Activated CD8-positive, alpha-beta T cell treated with anti-CD3 and anti-CD28 coated beads for 36 hours (primary cell): ENCODE measurements at regions not wholly inside any gene's neighbourhood (a gene's known extent, or its start where the extent isn't known, plus 50 kb on each side); places are given as distances from the start of the nearest gene placed in this dataset.
"Not testable (repeated sequence)": the region's sequence is repeated elsewhere in the genome, so short reads cannot be mapped to it uniquely, and the experiment has no call there.

ENCODE experiments used
- ATAC-seq: fragments of 200-7000 bp; cut with Tn5 transposase; one replicate; pipeline ENCODE4 v1.10.0; 2021; ENCODE audit warnings: mild to moderate bottlenecking, moderate library complexity
- CTCF ChIA-PET: fragments of 350-600 bp; sonication (Branson Sonifier 250); formaldehyde crosslinking; loops from one replicate; lab custom pipeline; 2021; ENCODE audit warnings: antibody characterized with exemption; lab: Charles Lee
- POLR2A ChIA-PET: fragments of 350-600 bp; sonication (Branson Sonifier 250); formaldehyde crosslinking; loops from one replicate; lab custom pipeline; 2021; ENCODE audit warnings: antibody characterized with exemption; lab: Charles Lee
- DNase-seq: peaks from one replicate; pipeline ENCODE4 v3.0.0-alpha.2; 2020
- H3K27ac Mint-ChIP-seq: one replicate; pipeline ENCODE4 v1.8.0; 2021; ENCODE audit warnings: mild to moderate bottlenecking, mixed read lengths
- H3K27me3 Mint-ChIP-seq: one replicate; pipeline ENCODE4 v1.8.0; 2021; ENCODE audit warnings: mixed read lengths
- H3K36me3 Mint-ChIP-seq: one replicate; pipeline ENCODE4 v1.8.0; 2021; ENCODE audit warnings: low read depth, mixed read lengths
- H3K4me1 Mint-ChIP-seq: one replicate; pipeline ENCODE4 v1.8.0; 2021; ENCODE audit warnings: low read depth, mixed read lengths
- H3K4me3 Mint-ChIP-seq: one replicate; pipeline ENCODE4 v1.8.0; 2021; ENCODE audit warnings: mild to moderate bottlenecking, moderate library complexity, mixed read lengths
- H3K9me3 Mint-ChIP-seq: one replicate; pipeline ENCODE4 v1.8.0; 2021; ENCODE audit warnings: mixed read lengths
- CTCF ChIP-seq: fragments of 200-600 bp; IDR thresholded peaks from one replicate; pipeline ENCODE4 v1.8.0; 2022; ENCODE audit warnings: antibody characterized with exemption, mild to moderate bottlenecking
- intact Hi-C: fragments of 100-400 bp; cut with micrococcal nuclease; formaldehyde crosslinking; loops from one replicate; pipeline ENCODE4 v1.10.0; 2022

- H3K9me3 Mint-ChIP-seq, H3K27me3 Mint-ChIP-seq, CTCF ChIA-PET, intact Hi-C loops, POLR2A ChIA-PET, H3K36me3 Mint-ChIP-seq: not testable (repeated sequence)
- ATAC-seq (peak; percentile 97), DNase-seq (peak; percentile 84)
- Mint-ChIP-seq H3K4me1 (peaks cover 22% of the 10 kb centered on the region), H3K4me3 (peak overlapping the region; percentile 86), H3K27ac (peak overlapping the region; percentile 85)
- TF ChIP-seq CTCF: peak; percentile 47
Observed at GRCh38 chr20:28602403-28603217, 2654.9 kb upstream of the DEFB115 start.

GRCh38 chr20:28603218-28603577, 2654.3 kb upstream of the DEFB115 start:
- H3K36me3 Mint-ChIP-seq, H3K9me3 Mint-ChIP-seq, ATAC-seq, CTCF ChIA-PET, POLR2A ChIA-PET, DNase-seq, H3K27me3 Mint-ChIP-seq, intact Hi-C loops: not testable (repeated sequence)
- H3K4me1 Mint-ChIP-seq: peaks cover 19% of the 10 kb centered on the region
- H3K4me3 Mint-ChIP-seq: peak overlapping the region; percentile 86
- peak overlapping the region; percentile 85 for H3K27ac Mint-ChIP-seq

- ATAC-seq: no peak
- no peak for TF ChIP-seq CTCF
- no peak for DNase-seq
- intact Hi-C loops: no loop called here
- Mint-ChIP-seq H3K4me3 (no peak overlapping the region), H3K27ac (no peak overlapping the region), H3K9me3 (peaks cover 41% of the 10 kb centered on the region), H3K36me3 (peaks cover 5% of the 10 kb centered on the region), H3K4me1 (no peaks in the 10 kb centered on the region), H3K27me3 (peaks cover 2% of the 10 kb centered on the region)
- ChIA-PET CTCF (no interaction called here), POLR2A (no interaction called here)
Observed at GRCh38 chr20:28616354-28616753, 2641.1 kb upstream of the DEFB115 start.

- not testable (repeated sequence) for H3K4me1 Mint-ChIP-seq, H3K27ac Mint-ChIP-seq
Observed at GRCh38 chr20:28619956-28620651, 2637.4 kb upstream of the DEFB115 start.

GRCh38 chr20:28625112-28625511, 2632.4 kb upstream of the DEFB115 start:
- not testable (repeated sequence) for H3K27me3 Mint-ChIP-seq

More at GRCh38 chr20:28619956-28620651, 2637.4 kb upstream of the DEFB115 start:
- H3K36me3 Mint-ChIP-seq, CTCF ChIA-PET, H3K4me3 Mint-ChIP-seq, ATAC-seq, intact Hi-C loops, H3K27me3 Mint-ChIP-seq, DNase-seq, POLR2A ChIA-PET: not testable (repeated sequence)
- peaks cover 22% of the 10 kb centered on the region for H3K9me3 Mint-ChIP-seq

GRCh38 chr20:28640831-28641230, 2616.6 kb upstream of the DEFB115 start:
- intact Hi-C loops, H3K4me1 Mint-ChIP-seq, H3K27ac Mint-ChIP-seq, ATAC-seq, H3K27me3 Mint-ChIP-seq, POLR2A ChIA-PET, H3K36me3 Mint-ChIP-seq, DNase-seq, H3K4me3 Mint-ChIP-seq, CTCF ChIA-PET: not testable (repeated sequence)
- H3K9me3 Mint-ChIP-seq: peaks cover 13% of the 10 kb centered on the region

More at GRCh38 chr20:28625112-28625511, 2632.4 kb upstream of the DEFB115 start:
- DNase-seq, CTCF ChIA-PET, H3K36me3 Mint-ChIP-seq, POLR2A ChIA-PET, H3K4me1 Mint-ChIP-seq, H3K9me3 Mint-ChIP-seq, intact Hi-C loops, ATAC-seq, H3K4me3 Mint-ChIP-seq, H3K27ac Mint-ChIP-seq: not testable (repeated sequence)
